ENCODE measurements at regions not wholly inside any gene's neighbourhood (a gene's known extent, or its start where the extent isn't known, plus 50 kb on each side); places are given as distances from the start of the nearest gene placed in this dataset.

GRCh38 chr13:40143559-40143958 lies 488.1 kb downstream of the COG6 start:
- Histone ChIP-seq H4K20me1 (ENCODE audit: low read depth, low read length) (no peaks in the 10 kb centered on the region), H3K79me2 (ENCODE audit: insufficient read depth, low read length) (no peaks in the 10 kb centered on the region), H3K27ac (ENCODE audit: low read depth, low read length) (no peak overlapping the region), H3K9ac (ENCODE audit: low read length) (no peak overlapping the region), H2AFZ (ENCODE audit: low read depth, low read length, severe bottlenecking) (no peak overlapping the region), H3K27me3 (ENCODE audit: low read length) (no peaks in the 10 kb centered on the region), H3K4me2 (ENCODE audit: low read depth, low read length, poor library complexity, severe bottlenecking) (no peak overlapping the region), H3F3A (ENCODE audit: insufficient read depth) (no peaks in the 10 kb centered on the region), H3K9me3 (ENCODE audit: insufficient read depth, low read length) (no peaks in the 10 kb centered on the region), H3K4me3 (ENCODE audit: insufficient read depth, low read length, poor library complexity, severe bottlenecking) (no peak overlapping the region), H3K9me2 (replicated peaks; ENCODE audit: insufficient read depth, low read length) (no peaks in the 10 kb centered on the region), H3K36me3 (ENCODE audit: low read length) (no peaks in the 10 kb centered on the region)
- TF ChIP-seq EZH2phosphoT487 (conservative IDR thresholded peaks at IDR 0.05; ENCODE audit: low read length) (no peak), CTCF (IDR thresholded peaks at IDR 0.05; ENCODE audit: insufficient read depth, low read length, poor library complexity, severe bottlenecking) (no peak)

DNA sequence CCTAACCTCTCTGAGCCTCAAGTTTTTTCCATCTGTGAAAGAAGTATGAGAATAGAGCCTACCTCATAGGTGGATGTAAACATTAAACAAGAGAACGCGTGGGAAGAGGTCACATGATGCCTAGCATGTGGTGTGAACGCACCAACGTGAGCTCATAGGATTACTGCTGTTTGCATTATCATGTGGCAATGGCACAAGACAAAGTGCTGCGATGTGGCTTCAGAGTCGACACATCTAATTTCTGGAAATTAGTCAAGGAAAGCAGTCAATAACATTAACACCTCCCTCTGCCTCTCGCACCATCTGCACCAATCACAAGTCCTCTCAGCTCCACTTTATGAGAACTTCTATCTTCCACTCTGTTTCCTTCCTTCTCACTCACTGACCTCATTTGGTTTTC lies 489.7 kb downstream of the COG6 start:
- Histone ChIP-seq H3K4me3 (ENCODE audit: insufficient read depth, low read length, poor library complexity, severe bottlenecking) (no peak overlapping the region), H3K9ac (ENCODE audit: low read length) (no peak overlapping the region), H3K79me2 (ENCODE audit: insufficient read depth, low read length) (no peaks in the 10 kb centered on the region), H3F3A (ENCODE audit: insufficient read depth) (no peaks in the 10 kb centered on the region), H3K9me2 (replicated peaks; ENCODE audit: insufficient read depth, low read length) (no peaks in the 10 kb centered on the region), H3K9me3 (ENCODE audit: insufficient read depth, low read length) (no peaks in the 10 kb centered on the region), H3K27me3 (ENCODE audit: low read length) (no peaks in the 10 kb centered on the region), H3K36me3 (ENCODE audit: low read length) (no peaks in the 10 kb centered on the region), H4K20me1 (ENCODE audit: low read depth, low read length) (no peaks in the 10 kb centered on the region), H3K4me2 (ENCODE audit: low read depth, low read length, poor library complexity, severe bottlenecking) (no peak overlapping the region), H3K27ac (ENCODE audit: low read depth, low read length) (no peak overlapping the region), H2AFZ (ENCODE audit: low read depth, low read length, severe bottlenecking) (no peak overlapping the region)
- TF ChIP-seq EZH2phosphoT487 (conservative IDR thresholded peaks at IDR 0.05; ENCODE audit: low read length) (no peak), CTCF (IDR thresholded peaks at IDR 0.05; ENCODE audit: insufficient read depth, low read length, poor library complexity, severe bottlenecking) (no peak)

- Histone ChIP-seq H4K20me1 (ENCODE audit: low read depth, low read length) (no peaks in the 10 kb centered on the region), H3F3A (ENCODE audit: insufficient read depth) (no peaks in the 10 kb centered on the region), H3K9ac (ENCODE audit: low read length) (no peak overlapping the region), H3K27ac (ENCODE audit: low read depth, low read length) (no peak overlapping the region), H3K79me2 (ENCODE audit: insufficient read depth, low read length) (no peaks in the 10 kb centered on the region), H3K4me3 (ENCODE audit: insufficient read depth, low read length, poor library complexity, severe bottlenecking) (no peak overlapping the region), H3K4me2 (ENCODE audit: low read depth, low read length, poor library complexity, severe bottlenecking) (no peak overlapping the region), H3K9me2 (replicated peaks; ENCODE audit: insufficient read depth, low read length) (no peaks in the 10 kb centered on the region), H3K27me3 (ENCODE audit: low read length) (no peaks in the 10 kb centered on the region), H3K9me3 (ENCODE audit: insufficient read depth, low read length) (no peaks in the 10 kb centered on the region), H3K36me3 (ENCODE audit: low read length) (no peaks in the 10 kb centered on the region), H2AFZ (ENCODE audit: low read depth, low read length, severe bottlenecking) (no peak overlapping the region)
- no peak for TF ChIP-seq EZH2phosphoT487 (conservative IDR thresholded peaks at IDR 0.05; ENCODE audit: low read length)
Observed at GRCh38 chr13:40146063-40146462, 490.6 kb downstream of the COG6 start.

DNA sequence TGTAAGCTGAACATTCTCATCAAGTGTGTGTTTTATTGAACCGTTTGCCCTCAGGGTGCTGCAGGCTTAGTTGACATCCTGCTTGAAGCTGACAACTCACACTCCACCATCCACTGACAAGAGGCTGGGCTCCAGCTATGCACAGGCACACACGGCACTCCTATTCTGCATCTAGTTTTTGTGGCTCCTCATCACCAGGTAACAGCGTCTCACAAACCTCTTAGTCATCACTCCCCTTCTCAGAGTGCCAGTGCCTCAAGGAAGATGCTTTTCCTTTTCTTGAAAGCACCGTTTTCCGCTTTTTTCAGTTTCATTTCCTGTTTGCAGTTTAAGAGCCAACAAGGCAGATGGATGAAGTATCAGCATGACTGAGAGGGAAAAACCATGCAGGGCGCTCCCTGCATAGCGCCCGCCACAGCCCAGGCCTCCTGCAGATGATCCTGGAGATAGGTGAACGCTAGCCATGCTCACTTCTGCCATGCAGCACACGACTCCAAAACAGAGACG lies 491.2 kb downstream of the COG6 start:
- H3K4me2 ChIP-seq (ENCODE audit: low read depth, low read length, poor library complexity, severe bottlenecking) = no peak overlapping the region
- no peak overlapping the region for H3K9ac ChIP-seq (ENCODE audit: low read length)
- H3K36me3 ChIP-seq (ENCODE audit: low read length) = no peaks in the 10 kb centered on the region
- no peak overlapping the region for H3K27ac ChIP-seq (ENCODE audit: low read depth, low read length)
- H3K9me3 ChIP-seq (ENCODE audit: insufficient read depth, low read length) = no peaks in the 10 kb centered on the region
- H4K20me1 ChIP-seq (ENCODE audit: low read depth, low read length) = no peaks in the 10 kb centered on the region
- H3K27me3 ChIP-seq (ENCODE audit: low read length) = no peaks in the 10 kb centered on the region
- H3K9me2 ChIP-seq (replicated peaks; ENCODE audit: insufficient read depth, low read length) = no peaks in the 10 kb centered on the region
- no peak for TF ChIP-seq EZH2phosphoT487 (conservative IDR thresholded peaks at IDR 0.05; ENCODE audit: low read length)
- TF ChIP-seq CTCF (IDR thresholded peaks at IDR 0.05; ENCODE audit: insufficient read depth, low read length, poor library complexity, severe bottlenecking) = no peak
- no peaks in the 10 kb centered on the region for H3K79me2 ChIP-seq (ENCODE audit: insufficient read depth, low read length)
- no peak overlapping the region for H3K4me3 ChIP-seq (ENCODE audit: insufficient read depth, low read length, poor library complexity, severe bottlenecking)
- H3F3A ChIP-seq (ENCODE audit: insufficient read depth) = no peaks in the 10 kb centered on the region
- no peak overlapping the region for H2AFZ ChIP-seq (ENCODE audit: low read depth, low read length, severe bottlenecking)

Measured in SU-DHL-6 (cell line).